ENCODE measurements at regions not wholly inside any gene's neighbourhood (a gene's known extent, or its start where the extent isn't known, plus 50 kb on each side); places are given as distances from the start of the nearest gene placed in this dataset.

GRCh38 chr2:54377901-54378493, 78.1 kb upstream of the SPTBN1 start:
- TF ChIP-seq EP300 (IDR thresholded peaks at IDR 0.05; ENCODE audit: borderline replicate concordance) (no peak), TAF1 (IDR thresholded peaks at IDR 0.05; ENCODE audit: low read depth) (no peak), YY1 (IDR thresholded peaks at IDR 0.05; ENCODE audit: low read depth) (no peak), EGR1 (IDR thresholded peaks at IDR 0.05) (no peak), NFIC (IDR thresholded peaks at IDR 0.05) (no peak), RAD21 (IDR thresholded peaks at IDR 0.05; ENCODE audit: low read depth) (no peak), CEBPB (IDR thresholded peaks at IDR 0.05) (no peak), REST (IDR thresholded peaks at IDR 0.05; ENCODE audit: low read depth) (no peak), MAX (IDR thresholded peaks at IDR 0.05) (no peak)

Data from Ishikawa (cell line).